Loucy (cell line): ENCODE measurements at regions not wholly inside any gene's neighbourhood (a gene's known extent, or its start where the extent isn't known, plus 50 kb on each side); places are given as distances from the start of the nearest gene placed in this dataset.

Source experiments
- CTCF ChIP-seq: fragments of 200-600 bp; sonication (generic); conservative IDR thresholded peaks from 2 replicates; pipeline ENCODE4 v1.5.1; 2014; ENCODE audit warnings: mild to moderate bottlenecking, antibody characterized with exemption, low read length
- EZH2phosphoT487 ChIP-seq: fragments of 200-600 bp; IDR thresholded peaks from 2 replicates; pipeline ENCODE4 v1.6.1; 2018; ENCODE audit warnings: antibody characterized with exemption, mild to moderate bottlenecking, moderate library complexity, borderline replicate concordance

- no peak for TF ChIP-seq EZH2phosphoT487
- TF ChIP-seq CTCF: no peak
Observed at GRCh38 chr16:64742455-64743223, 379.2 kb downstream of the CDH11 start.
